ENCODE measurements at regions not wholly inside any gene's neighbourhood (a gene's known extent, or its start where the extent isn't known, plus 50 kb on each side); places are given as distances from the start of the nearest gene placed in this dataset.

DNA sequence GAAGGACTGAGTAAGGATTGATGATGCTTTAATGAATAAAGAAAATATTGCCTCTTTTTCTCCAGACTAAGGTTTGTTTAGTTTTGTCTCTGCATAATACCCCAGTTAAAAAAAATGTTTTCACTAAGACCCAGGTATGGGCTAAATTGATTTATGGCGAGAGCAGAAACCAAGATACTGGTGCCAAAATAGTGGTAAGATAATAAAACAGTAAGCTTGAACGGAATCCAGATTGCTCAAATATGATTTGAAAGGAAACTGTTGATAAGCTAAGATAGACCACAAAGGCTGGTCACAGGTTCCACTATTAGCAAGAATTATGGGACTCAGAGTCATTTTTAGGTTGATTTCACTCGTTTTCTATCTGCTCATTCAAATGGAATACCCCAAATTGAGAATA lies 831.2 kb downstream of the EPHA7 start:
- DNase-seq, result no peak

DNA sequence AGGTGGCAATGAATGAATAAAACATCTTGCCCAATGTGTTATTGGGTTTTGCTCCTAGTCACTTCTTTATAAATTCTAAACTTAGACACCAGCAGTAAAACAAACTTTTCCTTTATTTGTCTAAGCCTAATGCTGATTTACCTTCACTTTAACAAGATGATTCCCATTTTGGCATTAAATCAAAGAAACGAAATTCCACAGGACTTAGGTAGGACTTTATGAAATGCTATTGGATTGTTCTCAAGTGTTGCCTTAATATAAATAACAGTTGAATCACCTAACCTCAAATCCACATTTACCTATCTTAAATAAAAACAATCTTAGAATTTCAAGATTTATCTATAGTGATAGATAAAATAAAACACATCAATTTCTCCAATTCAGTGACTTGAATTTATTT lies 831.8 kb downstream of the EPHA7 start:
- DNase-seq, result no peak

DNA sequence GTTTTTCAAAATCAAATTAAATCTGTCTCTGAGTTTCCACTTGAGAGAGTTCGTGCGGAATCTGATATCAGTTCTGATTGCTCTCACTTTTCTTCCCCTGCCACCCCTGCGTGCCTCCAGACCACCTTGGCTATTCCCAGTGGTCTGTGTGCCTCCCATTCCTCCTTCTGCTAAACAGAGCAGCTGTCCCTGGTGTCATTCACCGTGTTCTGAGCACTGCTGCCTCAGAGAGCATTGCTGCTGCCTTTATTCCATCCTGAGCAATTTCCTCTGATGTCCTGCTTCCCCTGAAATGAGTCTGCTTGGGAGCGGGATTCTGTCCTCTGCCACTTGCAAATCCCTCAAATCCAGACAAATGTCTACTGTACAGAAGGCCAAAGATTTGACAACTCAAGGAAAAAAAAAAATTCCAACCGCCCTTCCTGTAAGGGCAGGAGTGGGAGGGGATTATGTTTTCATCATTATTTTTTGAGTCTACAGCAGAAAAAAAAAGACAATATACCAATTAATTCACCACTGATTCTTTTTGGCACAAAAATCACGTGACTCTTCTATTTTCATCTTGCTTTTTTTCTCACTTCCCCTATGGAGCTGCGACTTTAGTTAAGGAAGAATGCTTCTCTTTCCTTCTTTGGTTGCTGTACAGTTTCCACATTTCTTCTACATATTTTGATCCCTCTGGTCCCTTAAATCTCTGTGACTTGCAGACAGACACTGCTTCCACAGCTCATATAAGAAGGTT lies 833.0 kb downstream of the EPHA7 start:
- DNase-seq, result no peak

DNA sequence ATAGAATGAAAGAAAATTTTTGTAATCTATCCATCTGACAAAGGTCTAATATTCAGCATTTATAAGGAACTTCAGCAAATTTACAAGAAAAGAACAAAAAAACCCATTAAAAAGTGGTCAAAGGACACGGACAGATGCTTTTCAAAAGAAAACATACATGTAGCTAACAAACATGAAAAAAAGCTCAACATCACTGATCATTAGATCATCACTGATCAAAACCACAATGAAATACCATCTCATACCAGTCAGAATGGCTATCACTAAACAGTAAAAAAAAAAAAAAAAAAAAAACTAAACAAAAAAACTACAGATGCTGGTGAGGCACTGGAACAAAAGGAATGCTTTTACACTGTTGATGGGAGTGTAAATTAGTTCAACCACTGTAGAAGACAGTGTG lies 837.1 kb downstream of the EPHA7 start:
- no peak for DNase-seq

DNA sequence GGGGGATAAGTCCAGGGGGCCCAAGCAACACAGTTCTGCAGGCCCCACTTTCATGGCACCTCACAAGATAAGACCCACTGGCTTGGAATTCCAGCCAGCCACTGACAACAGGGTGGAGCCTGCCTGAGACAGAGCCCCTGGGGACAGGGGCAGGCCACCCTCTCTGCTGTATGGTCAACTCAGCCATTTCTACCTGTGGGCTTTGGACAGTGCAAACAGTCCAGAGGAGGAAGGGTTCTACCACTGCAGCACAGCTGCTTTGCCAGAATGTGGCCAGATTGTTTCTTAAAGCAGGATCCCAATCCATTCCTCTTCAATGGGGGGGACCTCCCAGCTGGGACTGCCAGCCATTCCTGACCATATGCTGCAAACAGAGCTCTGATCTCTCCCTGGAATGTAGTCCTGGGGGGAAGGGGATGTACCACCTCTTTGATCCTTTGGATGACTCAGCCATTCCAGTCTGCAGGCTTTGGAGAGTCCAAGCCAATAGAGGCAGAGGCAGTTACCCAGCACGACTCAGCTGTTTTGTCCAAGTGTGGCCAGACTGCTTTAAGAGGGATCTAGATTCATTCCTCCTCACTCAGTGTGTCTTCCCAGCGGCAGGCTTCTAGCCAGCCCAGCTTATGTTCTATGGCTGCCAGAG lies 842.2 kb downstream of the EPHA7 start:
- DNase-seq, result no peak

DNA sequence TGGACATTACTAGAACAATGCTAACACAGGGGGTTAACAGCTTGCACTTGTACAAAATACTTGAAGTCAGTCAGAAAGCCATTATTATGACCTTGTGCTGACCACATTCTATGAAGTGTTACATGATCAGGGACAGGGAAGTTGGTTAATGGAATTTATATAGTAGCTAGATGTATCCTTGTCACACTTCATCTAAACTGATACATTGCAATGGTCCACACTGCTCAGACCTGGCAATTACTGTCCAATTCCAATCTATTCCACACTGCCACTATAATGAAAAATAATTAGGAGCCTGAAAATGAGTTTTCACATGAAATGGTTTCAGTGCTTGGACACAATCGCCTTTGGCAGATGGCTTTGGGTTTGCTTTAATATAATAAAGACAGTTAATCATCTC lies 850.8 kb downstream of the EPHA7 start:
- DNase-seq, result no peak

DNA sequence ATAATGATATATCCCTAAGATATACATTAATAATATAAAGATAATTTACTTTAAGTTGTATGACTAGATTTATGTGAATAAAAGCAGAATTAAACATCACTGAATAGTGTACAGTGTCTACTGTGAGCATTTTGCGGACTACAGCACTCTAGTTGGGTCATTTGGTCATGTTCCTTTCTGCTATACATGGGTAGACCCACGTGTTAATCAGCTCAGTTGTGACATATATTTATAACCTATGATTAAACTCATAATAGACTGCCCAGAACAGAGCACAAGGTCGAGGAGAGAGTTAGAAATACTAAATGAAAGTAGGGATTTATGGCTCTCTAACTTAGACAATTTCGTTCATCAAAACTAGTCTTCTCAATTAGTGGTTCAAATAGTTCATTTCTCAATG lies 852.7 kb downstream of the EPHA7 start:
- DNase-seq, result no peak

DNA sequence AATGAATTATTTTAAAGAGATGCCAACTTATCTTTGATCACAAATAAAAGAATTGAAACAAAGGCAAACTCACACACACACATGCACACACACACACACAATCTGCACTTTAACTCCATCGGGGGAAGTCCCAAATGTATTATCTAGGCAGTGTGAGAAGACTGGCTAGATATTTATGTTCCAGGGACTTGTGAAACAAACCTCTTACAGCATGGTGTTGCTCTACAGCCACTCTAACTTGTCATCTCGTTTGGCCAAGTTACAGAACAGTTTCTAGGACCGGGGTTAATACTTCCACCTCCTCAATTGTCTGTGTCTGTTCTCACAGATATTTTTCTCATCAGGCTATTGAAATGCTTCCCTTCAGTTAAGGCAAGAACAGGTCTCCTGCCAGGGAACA lies 855.0 kb downstream of the EPHA7 start:
- DNase-seq, result no peak

DNA sequence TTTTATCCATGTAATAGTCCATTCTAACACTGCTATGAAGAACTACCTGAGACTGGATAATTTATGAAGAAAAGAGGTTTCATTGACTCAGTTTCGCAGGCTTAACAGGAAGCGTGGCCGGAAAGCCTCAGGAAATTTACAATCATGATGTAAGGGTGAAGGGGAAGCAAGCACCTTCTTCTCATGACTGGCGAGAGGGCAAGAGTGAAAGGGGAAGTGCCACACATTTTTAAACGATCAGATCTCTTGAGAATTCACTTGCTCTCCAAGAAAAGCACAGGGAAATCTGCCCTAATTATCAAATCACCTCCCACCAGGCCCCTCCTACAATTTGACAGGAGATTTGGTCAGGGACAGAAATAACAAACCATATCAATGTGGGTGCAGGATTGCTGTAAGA lies 859.7 kb downstream of the EPHA7 start:
- no peak for DNase-seq

DNA sequence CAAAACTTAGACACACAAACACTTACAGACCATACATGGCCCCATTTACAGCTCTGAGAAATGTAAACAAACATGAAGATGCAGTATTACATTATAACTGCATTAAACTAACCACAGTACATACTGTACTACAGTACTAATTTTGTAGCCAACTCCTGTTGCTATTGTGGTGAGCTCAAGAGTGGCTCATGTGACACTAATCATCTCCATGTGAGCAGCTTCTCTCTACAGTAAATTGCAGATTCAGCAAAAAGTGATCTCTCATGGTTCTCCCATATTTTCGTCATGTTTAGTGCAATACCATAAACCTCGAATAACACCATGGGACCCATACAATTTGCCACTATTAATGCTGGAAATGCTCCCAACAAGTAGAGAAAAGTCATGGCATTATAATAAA lies 860.4 kb downstream of the EPHA7 start:
- no peak for DNase-seq

DNA sequence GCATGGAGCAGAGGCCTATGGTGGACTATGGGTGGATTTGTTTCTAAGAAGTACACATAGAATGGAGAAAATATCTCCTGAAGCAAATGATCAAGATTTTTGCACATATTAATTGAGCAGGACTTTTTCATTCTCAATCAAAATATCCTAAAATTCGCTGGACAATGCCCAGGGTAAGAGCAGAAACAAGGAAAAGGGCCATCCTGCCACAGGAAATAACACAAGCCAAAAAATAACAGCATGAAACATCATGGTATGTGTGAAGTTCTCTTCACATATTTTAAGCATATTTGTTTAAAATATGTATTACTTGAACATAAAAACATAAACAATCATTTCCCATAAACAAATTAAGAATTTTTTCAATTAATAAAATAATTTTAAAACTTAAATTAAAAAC lies 868.9 kb downstream of the EPHA7 start:
- no peak for DNase-seq

DNA sequence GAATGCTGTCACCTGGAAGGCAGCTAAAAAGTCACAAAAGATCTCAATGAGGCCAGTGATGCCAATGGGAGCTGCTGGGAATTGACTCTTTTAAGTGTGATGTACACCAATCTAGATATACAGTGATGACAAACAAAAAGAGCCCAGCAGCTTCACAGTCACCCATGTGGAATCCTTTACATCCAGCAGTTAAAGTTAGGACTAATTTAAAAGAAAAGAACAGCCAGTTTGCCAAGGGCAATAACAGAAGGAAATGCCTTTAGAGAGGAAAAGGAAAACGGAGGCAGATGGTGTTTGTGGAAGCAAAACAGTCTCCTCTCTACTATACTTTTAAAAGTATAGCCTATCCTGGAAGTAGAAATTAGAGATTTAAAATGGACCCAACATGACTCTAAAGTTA lies 873.5 kb downstream of the EPHA7 start:
- no peak for DNase-seq

DNA sequence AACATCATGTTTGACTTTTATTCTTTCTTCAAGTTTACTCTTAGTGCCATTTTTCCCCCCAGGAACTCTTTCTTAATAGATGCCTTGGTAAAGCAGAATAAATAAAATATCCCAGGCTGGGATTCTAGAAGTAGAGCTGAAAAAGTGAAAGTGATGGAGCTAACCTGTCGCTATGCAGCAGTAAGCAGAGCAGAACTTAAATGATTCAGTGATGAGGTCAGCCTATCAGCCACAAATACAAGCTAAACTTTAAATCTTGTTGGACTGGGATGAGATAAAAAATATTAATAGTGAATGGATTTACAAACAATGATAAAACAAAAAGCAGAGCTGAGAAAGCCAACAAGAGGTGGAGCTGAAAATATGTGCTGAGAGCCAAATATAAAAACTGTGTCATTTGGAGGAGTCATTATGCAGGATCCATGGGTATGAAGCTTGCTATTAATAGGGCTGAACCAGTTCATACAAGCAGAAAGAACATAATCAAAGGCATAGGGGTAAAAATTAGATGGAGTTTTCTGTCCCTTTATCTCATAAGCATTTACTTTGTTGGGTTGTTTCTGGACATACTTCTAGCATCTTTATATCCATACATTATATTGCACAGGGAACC lies 877.8 kb downstream of the EPHA7 start:
- no peak for DNase-seq

DNA sequence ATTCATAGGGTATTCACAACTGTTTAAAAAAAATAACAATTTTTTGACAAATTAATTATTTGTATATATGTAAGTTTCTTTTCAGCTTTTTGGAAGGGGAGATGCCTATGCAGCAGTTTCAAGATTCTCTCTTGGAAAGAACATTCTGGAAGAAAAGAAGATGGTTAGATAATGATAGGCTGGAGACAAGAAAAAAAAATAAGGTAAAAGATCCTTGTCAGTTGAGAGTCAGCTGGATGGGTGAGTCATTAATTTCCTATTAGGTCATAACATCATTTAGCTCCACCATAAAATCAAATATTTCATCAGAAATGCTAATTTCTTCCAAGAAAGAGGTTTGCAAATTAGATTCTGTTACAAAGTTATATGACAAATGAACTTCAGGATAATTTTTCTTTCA lies 880.4 kb downstream of the EPHA7 start:
- no peak for DNase-seq

DNA sequence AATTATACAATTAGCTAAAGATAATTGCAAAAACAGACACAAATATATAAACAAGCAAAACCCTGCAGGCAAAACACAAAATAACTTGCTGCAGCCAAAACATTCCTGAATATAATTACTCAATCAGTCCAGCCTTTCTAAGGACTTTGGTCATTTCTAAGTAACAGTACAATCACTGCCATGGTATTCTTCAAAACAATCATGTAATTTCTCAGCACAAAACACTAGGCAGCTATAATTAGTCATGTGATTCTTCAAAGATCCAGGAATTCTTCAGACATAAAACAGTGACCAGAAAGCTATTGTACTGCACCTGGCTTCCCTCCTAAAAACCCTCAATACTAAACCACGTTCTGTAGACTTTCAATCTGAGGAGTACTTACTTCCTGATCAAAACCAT lies 881.1 kb downstream of the EPHA7 start:
- DNase-seq, result no peak

DNA sequence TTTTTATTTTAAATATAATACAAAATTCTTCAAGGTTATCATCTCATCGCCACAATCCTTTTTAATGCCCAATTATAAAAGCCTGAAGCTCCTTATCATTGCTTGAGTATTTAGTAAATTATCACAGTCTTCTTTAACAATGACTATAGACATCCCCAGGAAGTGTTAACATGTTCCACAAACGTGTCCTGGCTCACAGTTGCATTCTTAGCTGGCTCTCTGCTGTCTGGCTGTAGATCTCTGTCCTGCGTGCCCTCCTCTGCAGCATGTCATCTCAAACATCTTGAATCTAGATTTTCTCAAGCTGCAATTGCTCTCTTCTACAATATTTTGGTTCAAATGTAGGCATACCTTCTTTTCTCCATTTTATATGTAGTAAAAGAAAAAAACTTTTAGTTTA lies 885.2 kb downstream of the EPHA7 start:
- no peak for DNase-seq

DNA sequence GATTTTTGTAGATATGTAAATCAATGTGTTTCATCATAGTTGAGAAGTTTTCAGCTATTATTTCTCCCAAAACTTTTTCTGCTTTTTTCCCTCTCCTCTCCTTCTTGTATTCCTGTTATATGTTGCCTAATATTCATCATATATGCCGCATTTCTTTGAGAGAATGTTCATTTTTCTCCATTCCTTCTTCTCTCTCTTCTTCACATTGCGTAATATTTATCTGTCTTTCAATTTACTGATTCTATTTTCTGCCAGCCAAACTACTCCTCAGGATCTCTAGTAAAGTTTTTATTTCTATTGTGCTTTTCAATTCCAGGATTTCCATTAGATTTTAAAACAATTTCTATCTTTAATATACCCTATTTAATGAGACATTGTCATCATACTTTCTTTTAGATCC lies 896.8 kb downstream of the EPHA7 start:
- no peak for DNase-seq

DNA sequence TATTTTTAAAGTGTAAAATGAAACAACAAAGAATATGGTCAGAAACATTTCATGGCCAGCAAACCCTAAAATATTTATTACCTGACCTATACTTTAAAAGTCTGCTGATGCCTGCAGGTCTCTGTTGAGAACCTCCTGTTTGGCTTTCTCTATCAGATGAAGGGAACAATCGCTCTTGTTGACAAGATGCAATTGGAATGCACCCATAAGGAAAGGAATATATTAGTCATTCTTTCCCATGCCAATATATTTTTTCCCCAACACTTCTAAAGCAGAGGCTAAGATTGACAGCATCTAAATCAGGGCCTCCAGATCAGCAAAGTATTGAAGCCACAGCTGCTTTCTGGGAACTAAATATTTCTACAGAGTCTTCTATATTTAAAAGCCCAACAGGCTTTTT lies 897.8 kb downstream of the EPHA7 start:
- DNase-seq, result no peak

DNA sequence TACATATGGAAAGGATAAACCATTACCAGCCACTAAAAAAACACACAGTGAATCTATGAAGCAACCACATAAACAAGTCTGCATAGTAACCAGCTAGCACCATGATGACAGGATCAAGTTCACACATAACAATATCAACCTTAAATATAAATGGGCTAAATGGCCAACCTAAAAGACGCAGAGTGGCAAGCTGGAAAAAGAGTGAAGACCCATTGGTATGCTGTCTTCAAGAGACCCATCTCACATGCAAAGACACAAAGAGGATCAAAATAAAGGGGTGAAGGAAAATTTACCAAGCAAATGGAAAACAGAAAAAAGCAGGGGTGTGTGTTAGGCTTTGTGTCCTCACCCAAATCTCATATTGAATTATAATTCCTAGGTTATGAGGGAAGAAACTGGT lies 909.2 kb downstream of the EPHA7 start:
- DNase-seq, result no peak

DNA sequence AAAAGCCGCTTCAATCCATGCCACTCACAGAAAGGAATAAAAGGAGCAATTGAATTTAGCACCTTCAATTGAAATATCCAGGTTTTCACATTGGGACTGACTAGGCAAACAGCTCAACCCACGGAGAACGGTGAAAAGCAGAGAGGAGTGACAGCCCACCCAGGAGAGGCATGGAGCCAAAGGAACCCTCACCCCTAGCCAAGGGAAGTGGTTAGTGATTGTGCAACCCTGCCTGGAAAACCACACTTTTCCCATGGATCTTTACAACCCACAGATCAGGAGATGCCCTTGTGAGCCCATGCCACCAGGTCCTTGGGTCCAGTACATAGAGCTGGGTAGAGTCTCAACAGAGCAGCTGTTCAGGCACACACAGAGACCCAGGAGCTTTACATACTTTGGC lies 911.8 kb downstream of the EPHA7 start:
- no peak for DNase-seq

DNA sequence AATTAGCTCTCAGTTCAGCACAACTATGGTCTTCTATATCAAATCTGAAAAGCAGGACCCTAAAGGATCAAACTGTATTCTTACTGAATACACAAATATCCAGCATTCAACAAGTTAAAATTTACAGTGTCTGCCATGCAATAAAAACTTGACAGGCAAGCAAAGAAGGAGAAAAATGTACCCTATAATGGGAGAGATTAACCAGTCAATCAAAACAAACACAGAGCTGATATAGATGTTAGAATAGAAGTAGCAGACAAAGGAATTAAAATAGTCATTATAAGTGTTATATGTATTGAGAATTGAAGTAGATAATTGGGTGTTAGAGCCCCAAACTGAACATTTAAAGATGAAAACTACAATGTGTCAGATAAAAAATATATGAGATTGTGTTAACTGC lies 914.9 kb downstream of the EPHA7 start:
- DNase-seq, result no peak

DNA sequence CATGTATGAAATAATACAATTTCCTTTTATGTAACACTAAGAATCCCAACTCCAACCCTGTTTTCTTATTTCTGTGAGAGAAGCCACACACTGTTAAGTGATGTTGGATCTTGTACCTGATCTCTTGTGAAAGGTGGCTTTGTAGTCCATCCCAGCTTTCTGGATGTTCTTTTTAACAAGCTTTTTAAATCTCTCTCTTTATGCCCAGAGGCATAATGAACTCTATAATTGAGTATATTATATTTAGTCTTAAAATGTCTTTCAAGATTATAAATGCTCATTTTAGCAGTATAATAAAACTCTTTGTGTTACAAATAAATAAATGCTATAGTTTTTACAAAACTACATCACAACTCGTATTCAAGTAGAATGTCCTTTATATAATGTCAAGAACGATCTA lies 922.1 kb downstream of the EPHA7 start:
- DNase-seq, result no peak

DNA sequence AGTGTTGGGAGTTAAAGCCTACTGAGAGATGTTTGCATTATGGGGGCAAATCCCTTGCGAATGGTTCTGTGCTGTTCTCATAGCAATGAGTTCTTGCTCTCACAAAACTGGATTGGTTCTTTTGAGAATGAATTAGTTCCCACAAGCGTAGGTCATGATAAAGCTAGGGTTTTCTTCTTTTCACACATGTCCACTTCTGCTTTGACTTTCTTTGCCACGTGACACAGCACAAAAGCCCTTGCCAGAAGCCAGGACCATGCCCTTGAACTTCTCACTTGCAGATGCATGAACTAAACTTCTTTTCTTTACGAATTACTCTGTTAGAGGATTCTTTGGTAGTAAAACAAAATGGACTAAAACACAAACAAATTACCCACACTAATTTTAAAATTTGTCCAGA lies 922.8 kb downstream of the EPHA7 start:
- DNase-seq, result no peak

DNA sequence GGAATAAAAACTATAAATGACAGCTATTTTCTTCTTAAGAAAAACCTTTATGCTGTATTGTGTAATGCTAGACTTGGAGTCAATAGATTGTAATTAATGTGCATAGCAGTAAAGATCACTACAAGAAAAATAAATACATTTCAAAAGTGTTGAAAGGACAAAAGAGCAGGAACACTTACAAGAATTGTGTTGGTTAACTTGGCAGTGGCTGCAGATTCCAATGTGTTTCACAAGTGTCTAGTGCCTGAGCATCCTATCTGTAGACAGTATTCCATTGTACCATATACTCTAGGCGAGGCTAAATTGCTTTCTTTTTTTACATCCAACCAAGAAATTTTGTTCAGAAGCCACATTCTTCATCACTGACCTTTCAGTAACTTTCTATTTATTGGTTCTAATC lies 924.1 kb downstream of the EPHA7 start:
- DNase-seq, result no peak

DNA sequence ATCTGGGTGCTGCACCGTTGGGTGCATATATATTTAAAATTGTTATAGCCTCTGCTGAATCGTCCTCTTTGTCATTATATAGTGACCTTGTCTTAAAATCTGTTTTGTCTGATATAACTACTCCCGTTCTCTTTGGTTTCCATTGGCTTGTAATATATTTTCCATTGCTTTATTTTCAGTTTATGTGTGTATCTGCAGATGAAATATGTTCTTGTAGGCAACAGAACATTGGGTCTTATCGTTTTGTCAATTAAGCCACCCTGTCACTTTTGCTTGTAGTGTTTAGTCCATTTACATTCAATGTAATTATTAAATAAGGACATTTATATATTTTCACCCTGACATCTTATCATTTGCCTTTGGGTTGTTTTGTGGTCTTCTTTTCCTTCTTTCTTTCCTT lies 933.9 kb downstream of the EPHA7 start:
- no peak for DNase-seq
